ENCODE measurements at regions not wholly inside any gene's neighbourhood (a gene's known extent, or its start where the extent isn't known, plus 50 kb on each side); places are given as distances from the start of the nearest gene placed in this dataset.

DNA sequence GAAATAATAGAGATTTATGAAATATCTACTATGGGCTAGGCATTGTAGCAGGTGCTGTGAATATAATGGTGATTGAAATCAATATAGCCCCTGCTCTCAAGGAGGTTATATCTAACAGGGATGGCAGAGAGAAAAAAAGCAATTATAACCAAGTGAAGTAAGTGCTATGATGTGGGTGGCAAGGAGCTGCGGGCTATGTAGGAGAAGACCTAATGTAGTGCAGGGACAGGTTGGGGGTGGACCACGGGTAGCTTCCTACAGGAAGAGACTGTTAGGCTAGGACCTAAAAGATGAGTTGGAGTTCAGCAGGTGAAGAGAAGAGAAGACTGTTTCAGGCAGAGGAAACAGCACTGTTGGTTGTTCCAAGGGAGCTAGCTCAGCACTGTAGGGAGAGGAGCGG lies 311.0 kb downstream of the KCNRG start:
- DNase-seq = no peak

DNA sequence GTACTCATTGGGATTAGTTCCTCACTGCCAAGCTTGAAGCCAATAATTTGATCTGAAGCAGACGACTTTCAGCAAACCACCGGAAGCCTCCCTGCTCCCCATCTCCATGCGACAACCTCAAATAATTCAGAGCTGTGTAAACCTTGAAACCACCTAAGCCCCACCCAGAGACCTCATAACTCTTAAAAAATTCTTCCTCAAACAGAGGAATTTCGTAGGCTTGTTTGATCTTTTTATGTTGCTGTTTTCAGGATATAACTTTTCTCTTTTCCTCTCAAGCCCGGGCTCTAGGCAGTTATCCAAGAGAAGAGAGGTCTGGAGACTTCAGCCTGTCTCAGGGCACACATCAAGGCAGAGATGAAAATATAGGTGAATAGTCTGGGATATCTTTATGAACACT lies 311.6 kb downstream of the KCNRG start:
- no peak for DNase-seq

GRCh38 chr13:50334115-50334778 lies 319.0 kb downstream of the KCNRG start:
- no peak for DNase-seq

DNA sequence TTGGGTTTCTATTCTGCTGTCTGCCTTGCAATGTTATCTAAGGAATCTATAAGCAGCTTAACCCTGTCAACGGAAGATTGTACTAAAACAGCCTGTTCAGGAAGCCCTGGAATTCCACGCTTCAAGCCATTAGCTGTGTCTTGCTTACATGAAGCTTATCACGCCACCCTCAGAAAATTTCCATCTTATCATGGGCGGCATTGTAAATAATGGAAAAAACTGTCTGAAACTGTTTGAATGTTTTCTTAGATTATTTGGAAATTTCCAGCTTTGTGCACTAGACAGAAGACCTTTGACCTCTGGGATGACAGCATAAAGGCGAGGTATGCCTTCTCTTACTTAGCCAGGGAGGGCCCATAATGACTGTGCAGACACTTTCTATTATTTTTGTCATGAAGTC lies 319.7 kb downstream of the KCNRG start:
- no peak for DNase-seq

GRCh38 chr13:50339271-50339670 lies 324.0 kb downstream of the KCNRG start:
- DNase-seq = no peak

DNA sequence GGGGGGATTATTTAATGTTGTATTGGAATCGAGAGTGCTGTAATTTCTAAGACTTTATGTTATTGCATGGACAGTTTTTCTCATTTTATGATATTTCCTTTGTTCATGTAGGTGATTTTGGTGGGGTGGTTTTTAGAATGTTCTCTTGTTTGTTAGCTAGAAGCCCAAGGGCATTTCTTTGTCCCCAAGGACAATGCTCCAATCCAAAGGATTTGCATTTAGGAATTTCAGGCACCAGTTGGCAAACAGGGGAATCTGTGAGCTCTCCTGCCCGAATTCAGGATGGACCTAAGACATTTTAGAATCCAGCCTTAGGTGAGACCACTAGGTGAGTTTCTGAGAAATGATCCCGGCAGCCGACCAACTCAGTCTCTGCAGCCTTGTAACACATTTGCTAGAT lies 324.9 kb downstream of the KCNRG start:
- no peak for DNase-seq

DNA sequence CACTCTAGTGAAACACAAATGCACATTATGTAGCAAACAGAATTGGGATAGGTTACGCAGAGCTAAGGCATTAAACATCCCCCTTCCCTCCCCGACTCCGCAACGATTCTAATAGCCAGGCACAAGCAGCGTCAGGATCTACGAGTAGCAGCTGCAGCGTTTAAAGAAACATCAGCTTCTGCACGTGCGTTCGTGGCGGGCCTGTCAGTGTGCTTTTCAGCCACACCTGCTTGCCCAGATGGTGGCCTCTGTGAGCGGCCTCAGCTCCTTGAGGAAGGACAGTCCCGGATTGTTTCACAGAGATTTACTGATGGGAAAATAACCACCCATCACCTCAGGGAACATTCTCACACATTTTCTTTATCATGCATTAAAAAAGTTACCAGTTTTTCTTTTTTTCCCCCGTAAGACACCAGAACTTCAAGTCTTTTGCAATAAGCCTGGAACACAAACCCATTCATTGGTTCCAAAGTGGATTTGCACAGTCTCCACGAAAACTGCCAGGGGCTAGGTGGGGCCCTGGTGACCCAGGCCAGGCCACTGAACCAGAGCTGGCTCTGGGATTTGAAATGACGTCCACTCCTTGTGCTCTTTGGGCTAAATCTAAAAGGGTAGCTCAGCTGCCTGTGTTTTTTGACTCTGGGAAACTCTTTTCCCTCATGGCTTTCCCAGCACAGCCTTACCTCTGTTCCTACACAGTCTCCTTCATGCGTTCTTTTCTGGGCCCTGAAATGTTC lies 325.5 kb downstream of the KCNRG start:
- DNase-seq = no peak

DNA sequence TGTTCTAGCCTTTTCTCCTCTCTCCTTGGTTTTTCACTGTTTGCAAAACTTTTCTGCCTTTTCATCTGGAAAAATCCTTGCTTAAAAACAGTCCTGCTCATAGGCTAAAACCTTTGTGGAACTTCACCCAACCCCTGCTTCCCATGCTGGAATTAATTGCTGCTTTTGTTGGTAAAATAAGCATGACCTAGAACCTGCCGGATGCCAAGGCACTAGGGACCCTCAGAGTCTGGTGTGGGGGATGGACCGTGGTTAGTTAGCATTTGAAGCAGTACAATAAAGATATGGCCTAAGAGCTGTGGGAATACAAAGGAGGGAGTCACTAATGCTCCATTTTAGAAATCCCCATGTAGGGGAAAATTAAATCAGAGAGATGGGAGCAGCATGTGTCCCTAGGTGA lies 326.3 kb downstream of the KCNRG start:
- no peak for DNase-seq

DNA sequence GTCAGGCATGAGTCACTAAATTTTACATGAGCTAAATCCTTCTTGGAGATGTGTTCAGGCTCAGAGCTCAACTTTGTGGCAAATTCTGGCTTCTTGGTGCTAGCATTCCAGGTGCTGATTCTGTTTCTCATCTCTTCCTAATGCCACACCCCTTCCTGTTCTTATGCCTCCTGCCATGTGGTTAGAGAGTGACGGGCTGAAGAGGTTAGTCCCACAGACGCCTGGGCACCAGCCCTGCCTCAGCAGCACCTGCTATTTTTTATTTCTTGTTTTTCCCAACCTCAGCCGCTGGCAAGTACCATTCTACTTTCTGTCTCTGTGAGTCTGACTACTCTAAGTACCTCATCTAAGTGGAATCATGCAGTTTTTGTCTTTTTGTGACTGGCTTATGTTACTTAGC lies 329.5 kb downstream of the KCNRG start:
- DNase-seq = no peak

GRCh38 chr13:50345804-50346203 lies 330.6 kb downstream of the KCNRG start:
- DNase-seq = no peak

DNA sequence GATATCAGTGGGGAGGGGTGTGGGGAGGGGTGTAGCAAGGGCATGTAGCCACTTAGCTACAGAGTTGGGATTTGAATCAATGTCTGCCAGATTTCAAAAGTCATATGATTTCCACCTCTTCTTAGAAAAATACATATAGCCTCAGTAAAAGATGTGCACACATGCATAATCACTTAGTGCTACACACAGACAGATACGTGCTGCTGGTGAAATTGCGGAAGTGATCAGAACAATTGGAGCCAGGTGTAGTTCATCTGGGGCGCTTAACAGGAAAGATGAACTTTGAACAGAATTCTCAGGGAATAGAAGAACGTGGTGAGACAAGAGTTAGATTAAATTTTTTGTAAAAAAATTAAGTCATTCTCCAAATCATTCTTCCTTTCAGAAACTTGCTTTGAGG lies 333.1 kb downstream of the KCNRG start:
- DNase-seq = no peak

GRCh38 chr13:50352720-50353480 lies 337.7 kb downstream of the KCNRG start:
- DNase-seq = no peak

- DNase-seq = no peak
Measured at GRCh38 chr13:50353651-50354415, 338.6 kb downstream of the KCNRG start.

DNA sequence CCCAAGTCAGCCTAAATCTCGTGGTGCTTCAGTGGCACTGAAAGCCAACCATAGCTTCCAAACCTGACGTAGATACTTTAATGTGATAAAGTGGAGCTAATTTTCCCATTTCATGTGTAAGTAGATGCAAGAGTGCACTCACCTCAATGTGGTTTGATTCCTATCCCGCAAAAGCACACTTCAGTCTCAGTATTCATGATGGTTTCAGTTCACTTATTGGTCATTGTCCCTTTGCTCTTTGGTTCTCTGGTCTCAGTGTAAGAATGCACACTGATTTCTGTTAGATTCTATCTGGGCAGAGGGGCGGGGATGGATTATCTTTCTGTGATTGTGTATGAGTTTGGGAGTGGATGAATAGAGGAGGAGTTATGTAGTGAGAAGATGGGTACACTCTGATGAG lies 340.6 kb downstream of the KCNRG start:
- no peak for DNase-seq

DNA sequence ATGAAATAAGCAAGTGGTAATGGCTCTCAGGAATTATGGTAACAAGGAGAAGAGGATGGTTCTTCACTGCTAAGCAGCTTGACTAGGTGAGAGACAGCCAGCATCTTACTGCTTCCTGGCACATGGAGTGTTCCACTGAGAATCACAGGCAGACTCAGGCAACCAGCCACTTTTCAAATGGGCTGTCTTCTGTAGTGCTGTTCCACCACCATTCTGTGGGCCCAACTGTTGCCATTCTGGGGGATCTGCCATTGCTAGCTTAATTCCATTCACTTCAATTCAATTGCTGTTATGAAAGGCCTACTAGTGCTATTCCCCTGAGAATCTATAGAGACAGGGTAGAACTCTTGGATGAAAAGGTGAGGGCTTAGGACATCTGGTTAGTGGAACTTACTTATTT lies 341.9 kb downstream of the KCNRG start:
- peak; percentile 1 for DNase-seq

- DNase-seq = peak; percentile 48
Measured at GRCh38 chr13:50357586-50358118, 342.4 kb downstream of the KCNRG start.

DNA sequence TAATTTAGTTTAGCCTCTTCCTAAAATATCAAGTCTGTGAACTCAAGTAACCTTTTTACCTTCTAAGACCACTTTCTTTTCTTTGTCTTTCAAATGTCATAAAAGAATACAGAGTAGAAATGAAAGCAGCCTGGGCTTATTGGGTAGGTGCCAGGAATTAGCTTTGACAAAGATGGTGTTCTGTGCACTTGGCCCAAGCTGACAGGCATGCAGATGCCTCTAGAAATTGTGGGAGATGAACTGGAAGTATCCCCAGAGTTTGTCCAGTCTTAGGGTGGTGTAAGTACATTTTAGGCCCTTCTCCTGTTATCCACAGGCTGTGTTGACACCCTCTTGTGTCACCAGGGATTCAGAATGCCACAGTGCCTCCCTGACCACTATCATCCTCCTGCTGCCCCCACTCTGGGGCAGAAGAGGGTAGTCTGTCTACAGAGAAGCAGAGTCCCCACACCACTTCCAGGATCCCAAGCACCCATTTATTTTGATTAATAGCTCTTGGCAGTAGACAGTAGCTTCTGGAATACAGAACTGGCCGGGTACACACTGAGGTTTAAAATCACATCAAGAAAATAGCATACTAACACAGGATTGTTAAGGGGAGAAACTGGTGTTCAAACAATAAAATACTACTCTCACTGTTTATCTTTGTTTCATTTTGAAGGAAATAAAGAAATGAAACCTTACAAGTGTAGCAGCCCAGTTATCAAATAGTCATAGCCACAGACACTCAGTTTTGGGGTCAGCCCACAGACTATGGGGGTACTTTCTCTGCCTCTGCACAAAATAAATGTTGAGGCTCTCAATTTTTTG lies 343.2 kb downstream of the KCNRG start:
- DNase-seq = peak; percentile 23

DNA sequence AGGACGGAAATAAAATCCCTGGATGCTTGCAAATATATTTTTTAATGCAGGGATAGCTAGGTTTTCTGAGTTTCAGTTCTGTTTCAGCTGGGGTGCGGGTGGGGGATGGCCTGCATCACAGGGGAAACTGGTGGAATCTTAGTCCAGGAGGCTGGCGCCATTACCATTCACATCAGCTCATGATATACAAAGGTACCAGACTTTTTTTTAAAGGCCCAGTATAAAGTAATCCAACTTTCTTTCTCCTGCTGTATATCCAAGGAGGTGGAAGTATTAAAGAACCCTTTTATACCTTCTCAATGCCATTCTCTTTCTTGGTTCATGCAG lies 343.8 kb downstream of the KCNRG start:
- no peak for DNase-seq

DNA sequence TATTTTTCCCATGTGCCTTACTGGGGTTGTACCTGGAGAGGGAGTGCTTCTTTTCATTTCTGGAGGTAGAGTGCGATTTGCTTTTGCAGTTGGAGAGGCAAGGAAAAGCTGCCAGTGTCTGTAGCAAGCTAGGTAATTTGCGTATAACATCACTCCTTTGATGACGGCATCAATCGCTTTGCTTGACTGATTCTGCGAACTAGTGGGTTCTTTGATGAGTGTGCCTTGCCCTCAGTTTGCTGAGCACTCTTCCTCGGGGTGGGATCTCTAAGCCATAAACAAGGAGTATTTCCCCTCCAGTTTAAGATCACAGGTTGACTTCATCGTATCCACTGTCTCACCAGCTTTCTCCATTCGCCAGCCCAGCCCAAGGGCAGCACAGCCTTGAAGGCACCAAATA lies 344.5 kb downstream of the KCNRG start:
- no peak for DNase-seq

DNA sequence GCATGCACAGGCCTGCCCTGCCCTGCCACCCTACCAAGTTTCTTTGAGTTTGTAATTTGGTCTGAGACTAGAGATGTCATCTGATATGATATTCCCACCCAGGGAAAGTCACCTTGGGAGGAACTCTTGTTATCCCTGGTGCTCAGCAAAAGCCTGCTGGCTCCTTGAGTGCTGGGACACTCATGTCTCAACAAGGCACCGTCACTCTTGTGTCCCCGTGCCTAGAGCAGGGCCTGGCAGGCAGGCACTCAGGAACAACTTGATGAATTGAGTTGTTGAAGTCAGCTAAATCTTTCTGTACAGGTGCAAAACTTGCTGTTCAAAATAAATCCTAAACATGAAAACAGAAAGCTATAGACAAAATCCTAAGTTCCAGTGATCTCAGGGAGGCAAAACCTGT lies 345.4 kb downstream of the KCNRG start:
- DNase-seq = no peak

- no peak for DNase-seq
Measured at GRCh38 chr13:50361282-50361681, 346.0 kb downstream of the KCNRG start.
